ENCODE measurements at regions not wholly inside any gene's neighbourhood (a gene's known extent, or its start where the extent isn't known, plus 50 kb on each side); places are given as distances from the start of the nearest gene placed in this dataset.

DNA sequence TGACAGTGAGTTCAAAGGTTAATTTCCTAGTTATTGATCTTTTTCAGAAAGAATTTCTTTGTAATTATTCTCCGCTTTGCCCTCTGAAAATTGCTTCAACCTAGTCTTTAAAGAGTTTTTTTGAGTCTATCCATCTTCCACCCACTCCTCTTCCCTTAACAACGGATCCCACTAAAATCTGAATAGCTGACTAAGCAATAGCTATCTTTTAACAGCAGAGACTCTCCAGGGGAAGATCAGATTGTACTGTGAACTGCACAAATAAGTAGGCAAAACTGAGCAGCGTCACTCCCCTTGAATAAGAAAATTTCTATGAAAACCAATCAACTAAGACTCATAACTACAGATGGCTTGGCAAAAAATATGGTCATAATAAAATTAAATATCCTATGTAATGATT is 127.9 kb downstream of the TUSC7 start:
- TF ChIP-seq CTCF (IDR thresholded peaks at IDR 0.05): no peak
- no peak for TF ChIP-seq POLR2A (IDR thresholded peaks at IDR 0.05)

Measured in right lobe of liver (tissue), 4 donors.